Limb (tissue), 2 donors: ENCODE measurements at regions not wholly inside any gene's neighbourhood (a gene's known extent, or its start where the extent isn't known, plus 50 kb on each side); places are given as distances from the start of the nearest gene placed in this dataset.

Experiments
- DNase-seq, 2 donors: peaks; one replicate each; pipeline ENCODE4 v3.0.0-alpha.2; 2016; ENCODE audit errors: extremely low spot score in 2 of 2

GRCh38 chr15:62606376-62607113, 436.0 kb upstream of the TPM1 start:
- no peak for DNase-seq

GRCh38 chr15:62607114-62607462, 435.5 kb upstream of the TPM1 start:
- DNase-seq, result no peak

GRCh38 chr15:62607643-62608042, 434.9 kb upstream of the TPM1 start:
- no peak for DNase-seq

GRCh38 chr15:62608369-62608768, 434.2 kb upstream of the TPM1 start:
- no peak for DNase-seq

GRCh38 chr15:62610265-62610869, 432.2 kb upstream of the TPM1 start:
- no peak for DNase-seq

- no peak for DNase-seq
Observed at GRCh38 chr15:62611002-62611401, 431.5 kb upstream of the TPM1 start.

GRCh38 chr15:62612183-62612733, 430.3 kb upstream of the TPM1 start:
- no peak for DNase-seq

GRCh38 chr15:62612771-62613170, 429.8 kb upstream of the TPM1 start:
- DNase-seq, result no peak

GRCh38 chr15:62616746-62617145, 425.8 kb upstream of the TPM1 start:
- DNase-seq, result no peak

GRCh38 chr15:62617741-62618140, 424.8 kb upstream of the TPM1 start:
- DNase-seq, result no peak

GRCh38 chr15:62618432-62618831, 424.1 kb upstream of the TPM1 start:
- DNase-seq, result no peak

GRCh38 chr15:62618846-62619504, 423.6 kb upstream of the TPM1 start:
- no peak for DNase-seq

GRCh38 chr15:62619526-62619925, 423.0 kb upstream of the TPM1 start:
- DNase-seq, result no peak

GRCh38 chr15:62622775-62623174, 419.8 kb upstream of the TPM1 start:
- no peak for DNase-seq

GRCh38 chr15:62624547-62625378, 417.8 kb upstream of the TPM1 start:
- no peak for DNase-seq

GRCh38 chr15:62625429-62626033, 417.0 kb upstream of the TPM1 start:
- peak; percentile 54 to 70 for DNase-seq

GRCh38 chr15:62626903-62627302, 415.6 kb upstream of the TPM1 start:
- DNase-seq, result no peak

GRCh38 chr15:62631076-62631724, 411.3 kb upstream of the TPM1 start:
- DNase-seq, result no peak

- DNase-seq, result no peak
Observed at GRCh38 chr15:62636823-62637573, 405.5 kb upstream of the TPM1 start.

GRCh38 chr15:62637574-62637897, 405.0 kb upstream of the TPM1 start:
- no peak for DNase-seq
